HG03457 (cell line): ENCODE measurements at regions not wholly inside any gene's neighbourhood (a gene's known extent, or its start where the extent isn't known, plus 50 kb on each side); places are given as distances from the start of the nearest gene placed in this dataset.
"Not testable (repeated sequence)": the region's sequence is repeated elsewhere in the genome, so short reads cannot be mapped to it uniquely, and the experiment has no call there.

Experiments
- ATAC-seq: cut with Tn5 transposase; IDR thresholded peaks from one replicate; pipeline ENCODE4 v1.9.1; 2021; ENCODE audit warnings: moderate number of reproducible peaks; ENCODE audit not compliant: unreplicated experiment

GRCh38 chr11:90630176-90630575, 407.3 kb upstream of the CHORDC1 start:
- ATAC-seq, result no peak

DNA sequence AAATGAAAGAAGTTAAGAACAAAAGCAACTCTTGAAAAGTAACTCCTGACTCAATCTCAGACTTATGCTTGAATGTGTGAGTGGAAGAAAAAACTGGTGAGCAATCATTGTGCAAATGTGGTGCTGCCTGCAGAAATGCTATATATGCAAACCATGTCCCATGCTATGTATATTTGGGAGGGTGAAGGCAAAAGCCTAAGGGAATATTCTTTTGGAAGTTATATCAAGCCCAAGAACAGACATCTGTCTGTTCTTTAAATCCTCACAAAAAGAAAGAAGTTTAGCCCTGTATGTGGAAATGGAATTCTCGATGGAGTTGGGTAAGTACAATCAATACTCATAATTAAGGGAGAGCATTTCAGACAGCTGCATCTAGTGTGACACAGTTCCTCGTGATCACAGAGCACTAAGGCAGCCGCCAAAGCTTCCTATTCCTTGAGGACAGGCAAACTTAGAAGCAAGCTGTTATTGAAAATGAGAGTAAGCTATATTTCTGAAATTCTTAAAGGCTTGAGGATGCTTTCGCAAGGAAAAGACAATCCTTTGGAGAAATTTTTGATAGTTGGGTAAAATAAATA, 406.5 kb upstream of the CHORDC1 start:
- no peak for ATAC-seq

GRCh38 chr11:90614318-90614717, 391.5 kb upstream of the CHORDC1 start:
- no peak for ATAC-seq

DNA sequence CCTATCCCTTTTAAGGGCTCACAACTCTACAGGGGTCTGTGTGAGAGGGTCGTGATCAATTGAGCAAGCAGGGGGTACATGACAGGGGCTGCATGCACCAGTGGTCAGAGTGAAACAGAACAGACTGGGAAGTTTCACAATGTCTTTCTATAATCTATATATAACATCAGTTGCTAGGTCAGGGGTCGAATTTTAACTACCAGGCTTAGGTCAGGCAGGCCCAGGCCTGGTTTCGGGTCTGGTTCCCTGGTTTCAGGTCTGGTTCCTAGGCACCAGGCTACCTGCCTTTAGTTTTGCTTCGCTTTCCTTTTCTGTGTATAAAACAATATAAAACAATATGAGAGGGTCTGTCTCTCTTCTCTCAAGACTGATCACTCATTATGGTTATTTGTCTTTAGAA, 390.2 kb upstream of the CHORDC1 start:
- ATAC-seq, result not testable (repeated sequence)

GRCh38 chr11:90606721-90607120, 383.9 kb upstream of the CHORDC1 start:
- no peak for ATAC-seq

DNA sequence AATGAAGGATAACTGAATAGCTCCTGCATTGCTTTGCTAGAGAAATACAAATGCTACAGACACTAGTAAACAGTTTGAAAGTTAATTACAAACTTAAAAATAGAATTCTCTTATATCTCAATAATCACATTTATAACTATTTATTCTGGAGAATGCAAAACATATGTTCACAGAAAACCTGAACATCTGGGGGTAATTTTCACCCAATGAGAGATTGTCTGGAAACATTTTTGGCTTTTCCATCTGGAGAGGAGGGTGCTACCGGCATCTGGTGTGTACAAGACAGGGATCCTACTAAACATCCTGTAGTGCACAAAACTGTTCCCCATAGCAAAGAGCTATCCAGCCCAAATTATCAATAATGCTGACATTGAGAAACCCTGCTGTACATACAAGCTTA, 378.4 kb upstream of the CHORDC1 start:
- no peak for ATAC-seq

GRCh38 chr11:90594658-90595057, 371.8 kb upstream of the CHORDC1 start:
- no peak for ATAC-seq

DNA sequence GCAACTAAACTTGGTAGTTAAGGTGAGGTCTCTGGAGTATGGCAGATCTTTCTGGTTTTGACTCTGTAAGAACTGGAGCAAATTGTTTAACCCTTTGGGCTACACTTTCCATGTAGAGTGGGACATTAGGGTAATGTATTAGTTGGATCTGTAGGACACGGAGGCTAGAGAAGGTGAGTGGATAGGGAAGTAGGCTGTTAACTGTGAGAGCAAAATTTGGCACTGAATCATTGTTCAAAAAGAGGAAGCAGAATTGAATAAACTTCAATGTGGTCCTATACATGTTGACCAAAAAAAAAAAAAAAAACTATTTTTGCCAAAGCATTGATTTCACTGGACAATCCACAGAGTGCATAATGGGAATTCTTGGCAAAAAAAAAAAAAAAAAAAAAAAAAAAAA, 370.2 kb upstream of the CHORDC1 start:
- ATAC-seq, result no peak

GRCh38 chr11:90590286-90590685, 367.4 kb upstream of the CHORDC1 start:
- no peak for ATAC-seq

DNA sequence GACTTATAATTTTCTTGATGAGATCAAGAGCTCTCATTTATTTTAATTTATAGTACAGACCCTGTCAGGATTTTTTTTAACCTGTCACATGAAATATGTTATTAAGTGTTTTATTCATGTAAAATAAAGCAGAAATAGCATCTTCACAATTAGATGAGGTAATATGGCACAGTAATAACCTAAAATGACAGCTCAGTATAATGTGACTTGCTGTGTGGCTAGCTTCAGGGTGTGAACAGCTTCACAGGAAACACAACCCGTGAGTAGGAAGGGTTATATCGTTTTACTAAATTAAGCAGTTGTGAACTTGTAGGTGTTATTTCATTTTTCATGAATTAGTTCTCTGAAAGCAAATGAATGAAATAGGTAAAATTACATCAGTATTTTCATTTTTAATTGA, 366.9 kb upstream of the CHORDC1 start:
- ATAC-seq, result no peak

- ATAC-seq, result no peak
Observed at GRCh38 chr11:90587896-90588295, 365.0 kb upstream of the CHORDC1 start.

DNA sequence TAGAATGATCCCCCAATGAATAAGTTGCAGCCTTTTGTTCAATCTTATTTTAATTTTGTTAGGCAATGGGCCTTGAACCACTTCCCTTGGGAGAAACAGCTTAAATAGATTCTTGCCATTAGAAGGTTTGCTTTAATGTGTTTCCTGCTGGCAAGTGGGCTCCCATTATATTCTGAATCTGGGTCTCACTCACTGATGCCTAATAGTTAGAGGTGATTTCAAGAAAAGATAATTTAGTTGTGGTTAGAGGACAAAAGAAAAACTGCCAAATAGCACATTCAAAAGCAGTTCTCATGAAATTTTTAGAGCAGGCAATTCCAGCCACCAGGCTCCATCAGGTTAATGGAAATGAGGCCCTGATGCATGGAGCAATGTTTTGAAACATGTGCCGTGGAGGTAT, 362.6 kb upstream of the CHORDC1 start:
- ATAC-seq, result no peak

GRCh38 chr11:90582999-90583398, 360.1 kb upstream of the CHORDC1 start:
- ATAC-seq, result not testable (repeated sequence)

GRCh38 chr11:90564531-90564930, 341.7 kb upstream of the CHORDC1 start:
- ATAC-seq, result no peak

- ATAC-seq, result no peak
Observed at GRCh38 chr11:90558328-90558865, 335.5 kb upstream of the CHORDC1 start.

GRCh38 chr11:90556606-90557005, 333.8 kb upstream of the CHORDC1 start:
- ATAC-seq, result no peak

DNA sequence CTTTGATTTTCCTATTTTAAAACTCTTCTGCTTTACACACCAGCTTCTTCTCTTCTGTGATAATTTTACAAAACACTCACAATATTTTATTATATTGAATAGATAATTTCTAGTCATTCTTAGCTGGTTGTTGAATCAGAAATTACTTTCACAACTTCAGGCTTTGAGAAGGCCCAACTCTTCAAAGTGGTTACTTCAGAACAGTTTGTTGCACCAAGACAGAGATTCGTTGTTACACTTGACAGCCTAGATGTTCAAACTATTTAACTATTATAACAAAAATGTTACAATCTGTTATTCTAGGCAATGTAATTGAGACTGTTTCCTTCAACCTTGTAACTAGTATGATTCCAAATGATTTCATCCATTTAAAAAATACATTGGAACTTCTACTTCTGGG, 333.2 kb upstream of the CHORDC1 start:
- ATAC-seq, result no peak

GRCh38 chr11:90555477-90555876, 332.6 kb upstream of the CHORDC1 start:
- ATAC-seq, result no peak

DNA sequence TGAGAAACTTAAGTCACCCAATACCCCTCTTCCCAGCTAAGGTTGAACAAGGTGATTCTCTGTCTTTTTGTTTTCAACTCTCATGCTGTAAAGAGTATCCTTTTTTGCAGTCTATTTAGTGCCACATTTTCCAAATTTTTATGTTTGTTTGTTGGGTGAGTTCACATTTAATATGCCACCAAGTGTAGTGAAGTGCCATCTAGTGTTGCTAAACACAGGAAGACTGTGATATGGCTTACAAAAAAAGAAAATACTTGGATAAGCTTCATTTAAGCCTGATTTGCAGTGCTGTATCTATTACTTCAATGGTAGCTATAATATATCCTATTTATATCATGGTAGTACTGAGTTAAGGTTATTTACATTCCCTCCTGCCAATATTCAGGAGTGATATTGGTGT, 319.2 kb upstream of the CHORDC1 start:
- ATAC-seq, result no peak

DNA sequence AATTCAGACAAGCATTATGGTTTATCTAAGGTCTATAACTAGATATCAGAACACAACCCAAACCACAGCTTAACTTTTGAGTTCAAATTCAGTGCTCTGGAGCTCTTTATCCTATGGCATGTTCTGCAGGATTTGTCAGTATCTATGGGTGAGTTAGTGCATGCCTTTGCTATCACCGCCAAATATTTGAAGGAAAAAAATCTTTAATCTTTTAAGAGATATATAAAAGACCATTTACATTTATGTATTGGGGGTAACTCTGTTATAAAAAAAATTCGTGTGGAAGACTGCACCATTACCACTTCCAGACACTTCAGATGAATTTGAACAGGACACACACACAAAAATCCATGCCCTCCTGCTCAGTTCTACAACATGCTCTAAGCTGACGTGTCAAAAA, 313.5 kb upstream of the CHORDC1 start:
- ATAC-seq, result no peak

DNA sequence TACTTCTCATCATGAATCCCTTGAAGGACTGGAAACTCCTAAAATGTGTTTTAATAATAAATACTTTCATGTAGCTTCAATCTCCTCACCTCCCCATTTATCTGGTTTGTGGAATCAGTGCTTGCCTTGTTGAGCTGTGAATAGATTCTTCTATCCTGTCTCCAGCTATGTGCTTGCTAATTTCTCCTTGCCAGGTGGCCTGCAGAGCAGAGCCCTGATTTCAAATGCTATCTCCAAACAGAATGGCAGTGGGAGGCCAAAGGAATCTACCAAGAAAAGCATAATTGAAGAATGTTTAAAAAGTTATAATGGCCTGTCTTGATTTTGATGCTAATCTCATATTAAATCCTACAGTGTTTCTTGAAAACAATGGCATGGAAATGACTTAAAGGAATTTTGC, 309.3 kb upstream of the CHORDC1 start:
- no peak for ATAC-seq

DNA sequence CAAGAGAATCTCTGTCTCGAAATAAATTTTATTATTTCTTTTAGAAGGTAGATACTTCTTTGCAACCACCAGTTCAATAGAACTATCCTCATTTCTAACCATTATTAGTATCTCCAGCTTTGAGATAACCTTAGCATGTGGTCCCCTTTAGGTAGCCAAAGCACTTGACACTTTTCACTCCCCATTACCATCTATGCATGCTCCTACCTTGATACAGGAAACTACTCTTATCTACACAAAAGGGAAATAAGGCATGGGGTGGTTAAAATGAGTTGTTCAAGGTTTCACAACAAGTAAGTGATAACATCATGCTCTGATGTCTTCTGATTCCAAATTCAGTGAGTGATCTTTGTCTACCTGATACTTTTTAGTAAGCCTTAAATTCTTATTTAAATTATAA, 308.2 kb upstream of the CHORDC1 start:
- no peak for ATAC-seq

DNA sequence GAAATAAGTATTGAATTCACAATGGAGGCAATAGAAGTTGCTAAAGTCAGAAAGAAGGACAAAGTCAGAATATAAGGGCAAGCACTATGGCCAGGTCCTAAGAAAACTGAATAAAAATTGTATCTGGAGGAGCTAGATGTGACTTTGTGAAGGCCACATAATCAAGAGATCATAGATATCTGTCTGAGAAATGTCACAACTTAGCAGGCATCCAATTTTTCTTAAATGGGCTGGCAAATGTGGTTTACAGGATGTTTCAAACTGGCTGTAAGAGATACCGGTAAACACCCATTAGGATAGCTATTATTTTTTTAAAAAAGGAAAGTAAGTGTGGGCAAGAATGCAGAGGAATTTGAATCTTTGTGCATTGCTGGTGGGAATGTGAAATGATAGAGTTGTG, 303.1 kb upstream of the CHORDC1 start:
- no peak for ATAC-seq
